SK-N-SH treated with all-trans-retinoic acid at 6 μM for 48 hours (cell line): ENCODE measurements at regions not wholly inside any gene's neighbourhood (a gene's known extent, or its start where the extent isn't known, plus 50 kb on each side); places are given as distances from the start of the nearest gene placed in this dataset.

ENCODE experiments used
- ARNTL ChIP-seq: fragments of 450-650 bp; formaldehyde crosslinking; IDR thresholded peaks from 2 replicates; pipeline ENCODE4 v1.5.0; 2020; ENCODE audit warnings: low read depth, mild to moderate bottlenecking, moderate library complexity, borderline replicate concordance
- BACH2 ChIP-seq: fragments of 250-450 bp; sonication (Bioruptor Pico); IDR thresholded peaks from 2 replicates; pipeline ENCODE4 v1.9.0; 2021; ENCODE audit warnings: mild to moderate bottlenecking, borderline replicate concordance
- ESRRG ChIP-seq: fragments of 250-450 bp; sonication (Bioruptor Pico); IDR thresholded peaks from 2 replicates; pipeline ENCODE4 v1.6.1; 2021; ENCODE audit warnings: mild to moderate bottlenecking
- RARB ChIP-seq: fragments of 250-450 bp; sonication (Bioruptor Pico); IDR thresholded peaks from 2 replicates; pipeline ENCODE4 v1.8.0; 2021; ENCODE audit warnings: mild to moderate bottlenecking, moderate library complexity
- TCF4 ChIP-seq: fragments of 250-450 bp; sonication (Bioruptor Pico); IDR thresholded peaks from 2 replicates; pipeline ENCODE4 v1.8.0; 2021; ENCODE audit warnings: mild to moderate bottlenecking, moderate library complexity, borderline replicate concordance
- ZNF565 ChIP-seq: fragments of 450-650 bp; formaldehyde crosslinking; conservative IDR thresholded peaks from 2 replicates; pipeline ENCODE4 v1.5.0; 2020; ENCODE audit warnings: low read depth, mild to moderate bottlenecking, moderate library complexity
- ZNF70 ChIP-seq: fragments of 450-650 bp; formaldehyde crosslinking; IDR thresholded peaks from 2 replicates; pipeline ENCODE4 v1.5.0; 2020; ENCODE audit warnings: mild to moderate bottlenecking, moderate library complexity
- ZNF8 ChIP-seq: fragments of 450-650 bp; formaldehyde crosslinking; IDR thresholded peaks from 2 replicates; pipeline ENCODE4 v1.5.0; 2020; ENCODE audit warnings: mild to moderate bottlenecking, moderate library complexity
- TF ChIP-seq, protein P1 (sequence below): fragments of 250-450 bp; sonication (Bioruptor Pico); IDR thresholded peaks from 2 replicates; pipeline ENCODE4 v1.8.0; 2021; ENCODE audit warnings: low read depth, mild to moderate bottlenecking, moderate library complexity, borderline replicate concordance

DNA sequence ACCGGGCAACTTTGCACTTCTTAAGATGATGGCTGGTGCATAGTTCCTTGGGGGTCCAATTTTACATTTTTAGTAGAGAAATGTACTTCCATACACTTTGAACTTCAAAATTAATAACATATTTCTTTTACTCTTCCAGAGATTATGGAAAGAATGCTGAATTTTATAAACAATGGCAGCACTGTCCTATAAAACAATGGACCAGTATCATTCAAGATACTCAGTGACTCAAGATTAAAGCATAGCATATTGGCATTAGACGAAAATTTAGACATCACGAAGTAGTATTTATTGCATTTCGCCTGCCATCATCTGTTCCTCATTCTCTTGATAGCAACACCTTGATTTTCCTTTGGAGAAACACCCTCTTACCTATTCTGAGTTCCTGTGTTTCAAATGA is 118.3 kb upstream of the ATF7IP start:
- TF ChIP-seq ZNF70 (CRISPR knock-in tag) (no peak), ARNTL (CRISPR knock-in tag) (no peak), ZNF8 (no peak), ESRRG (CRISPR knock-in tag) (no peak), TCF4 (no peak), ZNF565 (CRISPR knock-in tag) (no peak), RARB (CRISPR knock-in tag) (no peak), BACH2 (CRISPR knock-in tag) (no peak)
- TF ChIP-seq, protein P1, sequence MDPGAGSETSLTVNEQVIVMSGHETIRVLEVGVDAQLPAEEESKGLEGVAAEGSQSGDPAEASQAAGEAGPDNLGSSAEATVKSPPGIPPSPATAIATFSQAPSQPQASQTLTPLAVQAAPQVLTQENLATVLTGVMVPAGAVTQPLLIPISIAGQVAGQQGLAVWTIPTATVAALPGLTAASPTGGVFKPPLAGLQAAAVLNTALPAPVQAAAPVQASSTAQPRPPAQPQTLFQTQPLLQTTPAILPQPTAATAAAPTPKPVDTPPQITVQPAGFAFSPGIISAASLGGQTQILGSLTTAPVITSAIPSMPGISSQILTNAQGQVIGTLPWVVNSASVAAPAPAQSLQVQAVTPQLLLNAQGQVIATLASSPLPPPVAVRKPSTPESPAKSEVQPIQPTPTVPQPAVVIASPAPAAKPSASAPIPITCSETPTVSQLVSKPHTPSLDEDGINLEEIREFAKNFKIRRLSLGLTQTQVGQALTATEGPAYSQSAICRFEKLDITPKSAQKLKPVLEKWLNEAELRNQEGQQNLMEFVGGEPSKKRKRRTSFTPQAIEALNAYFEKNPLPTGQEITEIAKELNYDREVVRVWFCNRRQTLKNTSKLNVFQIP (CRISPR knock-in tag): no peak
